Prostate gland (tissue), 1 donor: ENCODE measurements at regions not wholly inside any gene's neighbourhood (a gene's known extent, or its start where the extent isn't known, plus 50 kb on each side); places are given as distances from the start of the nearest gene placed in this dataset.

Experiments used
- POLR2A ChIP-seq: fragments of 450-650 bp; IDR thresholded peaks from one replicate; pipeline ENCODE4 v1.6.1; 2016; ENCODE audit warnings: antibody characterized with exemption, mild to moderate bottlenecking
- POLR2AphosphoS5 ChIP-seq: sonication (generic); formaldehyde crosslinking; IDR thresholded peaks from one replicate; pipeline ENCODE4 v1.6.1; 2017; ENCODE audit warnings: antibody characterized with exemption

GRCh38 chrX:124605511-124605910, 259.1 kb downstream of the SH2D1A start:
- TF ChIP-seq POLR2AphosphoS5 (no peak), POLR2A (no peak)
